HepG2 (cell line): ENCODE measurements at regions not wholly inside any gene's neighbourhood (a gene's known extent, or its start where the extent isn't known, plus 50 kb on each side); places are given as distances from the start of the nearest gene placed in this dataset.

Source experiments
- HMGXB4 ChIP-seq, 2 experiments: sonication (generic) in 1 of 2; formaldehyde crosslinking in 1 of 2; IDR thresholded peaks; 2 replicates each; pipeline versions ENCODE4 v1.4.0 to v1.6.1; 2018 to 2020; ENCODE audit warnings: missing genetic modification reagents in 2 of 2, borderline replicate concordance in 1 of 2, low read depth in 1 of 2, mild to moderate bottlenecking in 1 of 2, missing biosample characterization in 1 of 2
- KDM1A ChIP-seq: IDR thresholded peaks from 2 replicates; pipeline ENCODE4 v1.6.1; 2016; ENCODE audit warnings: missing compliant biosample characterization
- MEIS1 ChIP-seq: sonication (generic); formaldehyde crosslinking; IDR thresholded peaks from 2 replicates; pipeline ENCODE4 v1.9.0; 2021; ENCODE audit warnings: mild to moderate bottlenecking, missing genetic modification reagents, moderate library complexity, borderline replicate concordance
- MZF1 ChIP-seq: sonication (generic); formaldehyde crosslinking; IDR thresholded peaks from 2 replicates; pipeline ENCODE4 v1.8.1; 2023; ENCODE audit warnings: mild to moderate bottlenecking, missing genetic modification reagents, borderline replicate concordance
- NCOR1 ChIP-seq: fragments of 200-600 bp; sonication (generic); IDR thresholded peaks from 2 replicates; pipeline ENCODE4 v1.7.0; 2017; ENCODE audit warnings: antibody characterized with exemption, low read length, borderline replicate concordance
- RELA ChIP-seq: sonication (generic); formaldehyde crosslinking; IDR thresholded peaks from 2 replicates; pipeline ENCODE4 v1.4.0; 2020; ENCODE audit warnings: missing genetic modification reagents
- SMC3 ChIP-seq: IDR thresholded peaks from 2 replicates; pipeline ENCODE4 v1.6.1; 2011; ENCODE audit warnings: low read length, improper control_type of control experiment
- TARDBP ChIP-seq: sonication (generic); formaldehyde crosslinking; IDR thresholded peaks from 2 replicates; pipeline ENCODE4 v1.8.0; 2022; ENCODE audit warnings: mild to moderate bottlenecking, missing genetic modification reagents
- YY1 ChIP-seq: IDR thresholded peaks from 2 replicates; pipeline ENCODE4 v1.6.1; 2011; ENCODE audit warnings: low read length, low read depth, moderate library complexity, mild to moderate bottlenecking; ENCODE audit not compliant: insufficient read depth, insufficient replicate concordance
- ZNF143 ChIP-seq: sonication (generic); formaldehyde crosslinking; IDR thresholded peaks from 2 replicates; pipeline ENCODE4 v1.4.0; 2020; ENCODE audit warnings: missing genetic modification reagents
- ZNF281 ChIP-seq: sonication (generic); formaldehyde crosslinking; IDR thresholded peaks from 2 replicates; pipeline ENCODE4 v1.4.0; 2020; ENCODE audit warnings: missing genetic modification reagents, borderline replicate concordance
- ZNF30 ChIP-seq: sonication (generic); formaldehyde crosslinking; IDR thresholded peaks from 2 replicates; pipeline ENCODE4 v1.5.0; 2020; ENCODE audit warnings: mild to moderate bottlenecking, missing genetic modification reagents
- TF ChIP-seq, protein P1 (sequence below): sonication (generic); formaldehyde crosslinking; IDR thresholded peaks from 2 replicates; pipeline ENCODE4 v1.4.0; 2020; ENCODE audit warnings: mild to moderate bottlenecking, low read depth, missing genetic modification reagents
- TF ChIP-seq, protein P2 (sequence below): sonication (generic); formaldehyde crosslinking; IDR thresholded peaks from 2 replicates; pipeline ENCODE4 v1.5.1; 2020; ENCODE audit warnings: mild to moderate bottlenecking, missing genetic modification reagents, moderate library complexity

DNA sequence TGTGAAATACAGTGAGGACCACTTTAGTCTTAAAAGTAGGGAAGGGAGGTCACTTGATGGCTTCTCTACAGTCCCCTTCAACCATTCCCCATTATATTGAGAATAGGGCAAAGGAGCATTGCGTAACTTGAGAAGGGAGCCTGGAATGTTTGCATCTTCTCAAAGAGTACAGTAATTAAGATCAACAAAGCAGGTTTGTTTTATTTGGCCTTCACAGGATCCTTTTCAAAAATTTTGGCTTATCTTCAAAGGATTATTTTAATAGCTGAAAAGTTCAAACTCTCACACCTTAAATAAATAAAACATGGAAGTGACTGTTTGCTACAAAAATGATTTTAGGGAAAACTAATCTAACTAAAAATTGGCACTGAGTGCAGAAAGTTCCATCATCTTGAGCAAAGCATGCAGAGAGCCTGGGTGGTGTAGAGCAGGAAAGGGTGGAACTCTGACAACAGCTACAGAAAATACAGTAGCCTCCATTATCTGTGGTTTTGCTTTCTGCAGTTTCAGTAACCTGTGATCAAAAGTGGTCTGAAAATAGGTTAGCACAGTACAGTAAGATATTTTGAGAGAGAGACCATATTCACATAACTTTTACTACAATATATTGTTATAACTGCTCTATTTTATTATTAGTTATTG lies 214.0 kb downstream of the MDFIC start:
- TF ChIP-seq KDM1A (CRISPR knock-in tag) (no peak), HMGXB4 (CRISPR knock-in tag; IDR thresholded peaks at IDR 0.05; ENCODE audit: borderline replicate concordance in 1 of 2, low read depth in 1 of 2) (no peak), MEIS1 (CRISPR knock-in tag) (no peak), RELA (no peak), ZNF30 (CRISPR knock-in tag) (no peak), NCOR1 (no peak), TARDBP (no peak), YY1 (no peak), ZNF281 (CRISPR knock-in tag) (no peak), MZF1 (no peak), SMC3 (no peak), ZNF143 (no peak)
- TF ChIP-seq, protein P1, sequence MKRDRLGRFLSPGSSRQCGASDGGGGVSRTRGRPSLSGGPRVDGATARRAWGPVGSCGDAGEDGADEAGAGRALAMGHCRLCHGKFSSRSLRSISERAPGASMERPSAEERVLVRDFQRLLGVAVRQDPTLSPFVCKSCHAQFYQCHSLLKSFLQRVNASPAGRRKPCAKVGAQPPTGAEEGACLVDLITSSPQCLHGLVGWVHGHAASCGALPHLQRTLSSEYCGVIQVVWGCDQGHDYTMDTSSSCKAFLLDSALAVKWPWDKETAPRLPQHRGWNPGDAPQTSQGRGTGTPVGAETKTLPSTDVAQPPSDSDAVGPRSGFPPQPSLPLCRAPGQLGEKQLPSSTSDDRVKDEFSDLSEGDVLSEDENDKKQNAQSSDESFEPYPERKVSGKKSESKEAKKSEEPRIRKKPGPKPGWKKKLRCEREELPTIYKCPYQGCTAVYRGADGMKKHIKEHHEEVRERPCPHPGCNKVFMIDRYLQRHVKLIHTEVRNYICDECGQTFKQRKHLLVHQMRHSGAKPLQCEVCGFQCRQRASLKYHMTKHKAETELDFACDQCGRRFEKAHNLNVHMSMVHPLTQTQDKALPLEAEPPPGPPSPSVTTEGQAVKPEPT (CRISPR knock-in tag), result no peak
- TF ChIP-seq, protein P2, sequence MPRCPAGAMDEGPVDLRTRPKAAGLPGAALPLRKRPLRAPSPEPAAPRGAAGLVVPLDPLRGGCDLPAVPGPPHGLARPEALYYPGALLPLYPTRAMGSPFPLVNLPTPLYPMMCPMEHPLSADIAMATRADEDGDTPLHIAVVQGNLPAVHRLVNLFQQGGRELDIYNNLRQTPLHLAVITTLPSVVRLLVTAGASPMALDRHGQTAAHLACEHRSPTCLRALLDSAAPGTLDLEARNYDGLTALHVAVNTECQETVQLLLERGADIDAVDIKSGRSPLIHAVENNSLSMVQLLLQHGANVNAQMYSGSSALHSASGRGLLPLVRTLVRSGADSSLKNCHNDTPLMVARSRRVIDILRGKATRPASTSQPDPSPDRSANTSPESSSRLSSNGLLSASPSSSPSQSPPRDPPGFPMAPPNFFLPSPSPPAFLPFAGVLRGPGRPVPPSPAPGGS (CRISPR knock-in tag), result no peak
